UCSD-AML1 (cell line): ENCODE measurements at regions not wholly inside any gene's neighbourhood (a gene's known extent, or its start where the extent isn't known, plus 50 kb on each side); places are given as distances from the start of the nearest gene placed in this dataset.

Source experiments
- DNase-seq: peaks from one replicate; lab custom pipeline; 2025; ENCODE audit not compliant: unreplicated experiment; lab: John Stamatoyannopoulos, UW

GRCh38 chr11:134639586-134640330 lies 227.7 kb upstream of the B3GAT1 start:
- no peak for DNase-seq

DNA sequence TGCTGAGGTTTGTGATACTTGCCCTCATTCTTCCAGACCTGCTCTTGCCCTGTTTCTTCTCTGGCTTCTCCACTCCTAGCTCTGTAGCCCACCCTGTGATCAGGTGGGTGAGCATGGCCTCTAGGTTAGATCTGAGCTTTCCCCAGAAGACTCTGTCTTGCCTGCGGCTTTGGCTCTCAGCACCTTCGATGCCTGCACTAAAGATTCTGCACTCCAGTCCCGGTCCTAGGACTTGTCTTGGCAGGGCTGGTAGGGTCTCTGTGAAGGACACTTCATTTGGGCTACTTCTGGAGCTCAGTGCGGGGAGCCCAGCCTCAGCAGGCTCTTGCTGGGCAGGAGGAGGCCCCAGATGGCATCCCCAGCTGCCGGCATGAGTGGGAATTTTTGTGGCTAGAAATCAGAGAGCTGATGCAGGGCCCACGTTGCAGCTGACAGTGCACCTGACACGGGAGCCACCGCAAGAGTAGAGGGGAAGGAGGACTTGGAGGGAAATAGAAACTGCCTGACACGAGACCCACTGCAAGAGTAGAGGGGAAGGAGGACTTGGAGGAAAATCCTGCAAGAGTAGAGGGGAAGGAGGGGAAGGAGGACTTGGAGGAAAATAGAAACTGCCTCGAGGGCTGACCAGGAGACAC lies 226.9 kb upstream of the B3GAT1 start:
- no peak for DNase-seq

- DNase-seq, result no peak
These were observed 225.3 kb upstream of the B3GAT1 start for GRCh38 chr11:134637091-134638015.

DNA sequence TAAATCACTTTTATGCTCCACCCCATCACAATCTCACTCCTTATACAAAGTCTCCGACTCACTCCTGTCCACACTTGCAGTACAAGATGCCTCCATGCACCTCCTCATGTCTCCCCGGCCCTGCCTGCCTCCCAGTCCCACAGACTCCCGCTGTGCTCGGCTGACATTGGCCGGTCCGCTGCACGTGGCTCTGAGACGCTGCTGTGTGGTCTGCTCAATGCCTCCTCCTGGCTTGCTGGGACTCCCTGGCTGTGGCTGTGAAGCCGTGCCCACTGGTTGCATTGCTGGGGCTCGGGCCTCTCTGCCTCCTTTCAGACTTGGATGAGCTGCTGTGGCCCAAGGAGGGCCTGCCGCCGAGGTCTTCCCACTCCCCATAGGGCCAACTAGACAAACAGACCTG lies 224.0 kb upstream of the B3GAT1 start:
- no peak for DNase-seq

- no peak for DNase-seq
These were observed 223.1 kb upstream of the B3GAT1 start for GRCh38 chr11:134634897-134635831.

DNA sequence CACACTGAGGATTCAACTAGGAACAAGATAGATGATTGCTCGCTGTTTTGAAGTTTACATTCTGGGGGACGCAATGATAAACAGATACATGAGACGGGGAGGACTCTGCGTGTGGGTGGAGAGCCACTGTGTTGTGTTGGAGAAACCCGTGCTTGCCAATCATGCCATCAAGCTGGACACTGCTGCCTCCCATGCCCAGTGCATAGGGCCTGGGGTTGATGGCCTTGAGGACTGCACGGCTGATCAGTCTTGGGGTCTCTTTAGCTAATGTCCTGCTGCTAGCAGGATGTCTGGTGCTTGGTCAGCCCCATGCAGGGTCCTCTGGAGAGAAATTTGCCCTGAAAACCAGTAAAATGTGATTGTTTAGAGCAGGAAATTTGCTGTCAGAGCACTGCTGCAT lies 221.2 kb upstream of the B3GAT1 start:
- DNase-seq, result no peak

DNA sequence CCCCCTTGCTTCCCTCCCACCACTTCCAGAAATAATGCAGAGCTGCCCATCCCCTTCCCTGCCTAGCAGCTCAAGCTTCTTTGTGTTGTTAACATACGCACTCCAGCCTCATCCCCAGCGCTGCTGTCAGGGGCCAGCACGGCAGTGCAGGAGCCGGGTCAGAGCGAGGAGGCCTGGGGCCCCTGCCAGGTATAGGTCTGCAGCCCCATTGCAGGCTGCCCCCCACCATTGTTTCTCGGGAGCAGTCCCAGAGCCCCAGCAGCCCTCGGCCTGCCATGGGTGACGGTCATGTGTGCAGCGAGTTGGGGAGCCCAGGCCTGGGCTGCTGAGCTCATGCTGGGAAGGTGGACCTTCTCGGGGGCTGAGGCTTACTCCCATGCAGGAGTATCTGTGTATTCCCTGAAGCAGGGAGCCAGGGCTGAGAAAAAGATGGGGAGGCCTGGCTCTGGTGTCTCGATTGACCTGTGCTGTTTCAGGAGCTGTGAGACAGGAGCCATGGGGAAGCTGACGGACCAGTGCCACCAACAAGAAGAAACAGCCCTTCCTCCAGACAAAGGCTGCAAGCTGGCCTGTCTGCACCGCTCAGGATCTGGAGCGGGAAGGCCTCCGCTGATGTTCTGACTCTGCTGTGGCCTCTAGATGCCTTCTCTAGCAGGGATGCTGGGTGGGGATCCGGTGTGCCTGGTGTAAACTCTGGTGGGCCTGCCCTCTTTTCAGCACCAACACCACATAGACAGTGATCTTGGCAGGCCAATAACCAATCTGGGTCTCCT lies 220.5 kb upstream of the B3GAT1 start:
- no peak for DNase-seq

DNA sequence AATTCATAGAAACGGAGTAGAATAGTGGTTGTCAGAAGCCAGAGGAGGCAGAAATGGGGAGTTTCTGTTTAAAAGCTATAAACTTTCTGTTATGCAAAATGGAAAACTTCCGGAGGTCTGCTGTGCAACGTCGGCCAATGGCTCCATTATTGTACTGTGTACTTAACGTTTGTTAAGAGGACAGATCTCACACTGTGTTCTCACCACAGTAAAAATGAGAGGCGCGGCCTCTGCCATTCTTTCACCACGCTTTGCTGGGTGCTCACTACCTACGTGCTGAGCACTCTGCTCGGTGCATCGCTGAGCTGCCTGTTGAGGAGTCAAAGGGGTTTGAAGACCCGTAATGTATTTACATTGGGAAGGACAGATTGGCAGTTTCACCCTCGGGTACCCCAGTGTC lies 218.8 kb upstream of the B3GAT1 start:
- no peak for DNase-seq

DNA sequence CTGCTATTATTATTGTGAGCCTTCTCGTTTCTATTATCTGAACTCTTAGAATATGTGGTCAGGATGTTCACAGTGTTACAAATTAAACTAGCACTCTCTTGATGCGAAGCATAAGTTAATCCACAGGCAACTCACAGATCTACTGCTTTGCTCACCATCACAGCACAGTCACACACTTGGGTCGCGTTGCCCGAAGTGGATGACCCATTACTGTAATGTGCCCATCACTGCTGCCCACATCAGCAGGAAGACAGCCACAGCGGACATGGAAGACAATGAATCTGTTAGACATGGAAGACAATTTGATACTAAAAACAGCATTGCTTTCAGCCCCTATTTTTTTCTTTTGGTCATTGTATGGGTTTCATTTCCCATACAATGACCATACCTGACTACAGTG lies 216.4 kb upstream of the B3GAT1 start:
- no peak for DNase-seq

DNA sequence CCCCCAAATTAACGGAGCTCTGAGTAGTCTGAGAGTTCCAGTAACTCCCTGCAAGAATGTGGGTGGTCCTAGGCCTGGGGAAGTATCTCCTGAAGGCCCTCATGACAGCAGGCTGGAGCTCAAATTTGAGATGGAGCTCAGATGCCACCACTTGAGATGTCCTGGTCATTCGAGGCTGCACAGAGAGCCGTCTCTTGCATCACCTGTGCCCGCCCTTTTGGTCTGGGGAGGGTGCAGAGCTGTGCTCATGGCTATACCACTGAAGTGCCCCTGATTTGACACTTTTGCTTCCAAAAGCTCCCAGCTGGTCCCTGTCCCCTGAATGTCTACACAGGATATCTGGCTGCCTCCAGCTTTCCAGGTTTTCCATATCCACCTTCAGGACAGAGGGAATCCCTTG lies 214.0 kb upstream of the B3GAT1 start:
- DNase-seq, result no peak

DNA sequence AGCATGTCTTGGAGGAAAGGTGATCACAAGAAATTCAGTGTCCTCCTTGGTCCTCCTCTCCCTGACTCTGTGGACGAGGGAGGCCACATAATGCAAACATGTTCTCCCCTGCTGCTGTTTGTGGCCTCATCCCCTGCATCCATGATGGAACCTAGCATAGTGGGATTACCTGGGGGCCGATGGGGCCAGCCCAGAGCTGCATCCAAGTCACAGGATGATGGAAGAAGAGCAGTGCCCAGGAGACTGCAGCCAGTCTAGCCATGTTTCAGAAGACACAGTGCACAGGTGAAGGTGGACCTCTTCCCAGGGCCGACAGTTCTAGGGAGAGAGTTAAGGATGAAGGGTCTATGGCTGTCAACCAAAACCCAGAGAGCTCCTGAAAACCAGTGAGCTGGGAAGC lies 213.6 kb upstream of the B3GAT1 start:
- DNase-seq, result no peak

- no peak for DNase-seq
These were observed 213.1 kb upstream of the B3GAT1 start for GRCh38 chr11:134625151-134625550.

- no peak for DNase-seq
These were observed 212.3 kb upstream of the B3GAT1 start for GRCh38 chr11:134624166-134624920.

DNA sequence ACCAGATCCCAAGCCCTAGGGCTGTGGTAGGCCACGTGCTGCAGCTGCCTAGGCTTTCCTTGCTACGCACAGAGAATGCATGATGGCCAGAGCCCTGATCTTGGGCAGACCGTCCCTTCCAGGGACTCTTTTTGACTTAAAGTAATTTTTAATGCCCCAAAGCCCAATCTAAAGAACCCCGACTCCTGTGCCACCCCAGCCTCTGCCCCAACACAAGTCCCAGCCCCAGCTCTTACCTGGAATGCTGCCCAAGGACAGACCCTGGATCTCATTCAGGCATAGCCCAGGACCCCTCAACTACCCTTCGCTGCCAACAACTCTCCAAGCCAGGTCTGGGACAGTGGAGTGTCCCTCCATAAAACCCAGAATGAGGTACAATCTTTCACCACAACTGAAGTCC lies 211.7 kb upstream of the B3GAT1 start:
- DNase-seq, result no peak

DNA sequence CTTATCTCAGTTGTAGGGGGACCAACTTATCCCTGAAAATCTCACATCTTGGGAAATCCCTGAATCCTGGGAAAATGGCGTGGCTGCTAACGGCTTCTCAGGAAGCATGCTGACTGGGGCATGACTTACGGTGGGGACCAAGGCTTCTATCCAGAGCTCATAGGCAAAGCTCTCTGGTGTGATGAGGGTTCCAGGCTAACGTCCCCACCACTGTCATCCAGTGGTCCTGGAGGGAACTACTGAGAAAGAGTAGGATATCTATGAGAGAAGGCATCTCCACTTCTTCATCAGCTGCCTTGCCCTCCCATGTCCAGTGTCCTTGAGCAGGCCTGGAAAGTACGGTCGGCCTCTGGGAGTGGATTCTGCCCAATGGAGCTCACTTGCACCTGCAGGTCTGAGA lies 210.4 kb upstream of the B3GAT1 start:
- no peak for DNase-seq

GRCh38 chr11:134617360-134617759 lies 205.3 kb upstream of the B3GAT1 start:
- DNase-seq, result no peak

DNA sequence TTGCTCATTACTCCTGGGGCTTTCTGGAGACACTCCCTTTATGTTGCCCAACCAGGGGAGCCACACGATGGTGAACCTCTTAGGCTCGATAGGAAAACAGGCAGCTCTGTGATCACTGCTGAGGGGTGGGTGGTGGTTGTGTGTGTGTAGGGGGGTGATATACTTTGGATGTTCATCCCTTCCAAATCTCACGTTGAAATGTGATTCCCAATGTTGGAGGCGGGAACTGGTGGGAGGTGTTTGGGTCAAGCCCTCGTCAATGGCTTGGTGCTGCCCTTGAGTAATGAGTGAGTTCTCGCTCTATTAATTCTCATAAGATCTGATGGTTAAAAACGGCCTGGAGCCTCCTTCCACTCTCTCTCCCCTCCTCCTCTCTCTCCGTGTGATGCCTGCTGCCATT lies 204.0 kb upstream of the B3GAT1 start:
- DNase-seq, result no peak

GRCh38 chr11:134615041-134615615 lies 203.1 kb upstream of the B3GAT1 start:
- DNase-seq, result no peak

DNA sequence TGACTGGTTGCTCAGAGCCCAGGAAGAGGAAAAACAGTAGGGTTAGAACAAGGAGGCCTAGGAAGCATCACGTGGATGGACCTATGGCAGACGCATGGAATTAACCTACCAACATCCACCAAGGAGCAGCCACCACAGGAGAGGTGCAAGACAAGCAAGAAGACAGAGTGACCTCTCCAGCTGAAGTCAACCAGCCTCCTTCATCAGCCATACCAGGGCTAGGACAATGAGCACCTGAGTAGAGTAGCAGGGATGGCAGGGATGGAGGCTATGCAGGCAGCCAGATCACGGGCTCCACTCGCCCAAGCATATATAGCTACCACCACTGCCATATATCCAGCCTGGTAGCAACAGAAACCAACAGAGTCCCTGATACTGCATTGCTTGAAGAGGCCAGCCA lies 202.1 kb upstream of the B3GAT1 start:
- DNase-seq, result no peak
